ENCODE measurements at regions not wholly inside any gene's neighbourhood (a gene's known extent, or its start where the extent isn't known, plus 50 kb on each side); places are given as distances from the start of the nearest gene placed in this dataset.

DNA sequence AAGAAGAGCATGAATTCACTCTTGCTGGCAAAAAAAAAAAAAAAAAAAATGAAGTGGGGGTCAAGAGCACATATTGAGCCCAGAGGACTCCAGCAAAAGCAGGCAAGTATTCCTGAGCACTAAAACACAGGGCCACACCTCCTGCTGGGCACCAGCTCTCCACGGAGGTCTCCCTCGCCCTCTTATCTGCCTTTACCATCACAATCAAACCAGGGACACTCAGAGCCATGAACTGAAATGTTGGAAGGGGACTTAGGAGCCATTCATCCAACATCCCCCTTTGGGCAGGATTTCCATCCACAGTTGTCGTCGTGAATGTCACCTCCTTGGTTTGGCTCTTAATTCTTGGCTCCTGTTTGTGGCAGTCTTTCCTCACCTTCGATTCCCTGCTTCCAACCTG is 89.8 kb upstream of the GNAO1 start:
- no peaks in the 10 kb centered on the region for H3K79me2 ChIP-seq (ENCODE audit: insufficient read depth, low read length)
- no peaks in the 10 kb centered on the region for H3K36me3 ChIP-seq (ENCODE audit: insufficient read depth, low read length)
- no peak overlapping the region for H3K27ac ChIP-seq (ENCODE audit: low read depth, low read length)
- no peaks in the 10 kb centered on the region for H3K27me3 ChIP-seq (ENCODE audit: insufficient read depth, low read length)
- H3K4me2 ChIP-seq (ENCODE audit: insufficient read depth, low read length), result no peak overlapping the region
- DNase-seq (ENCODE audit: insufficient read length, low spot score, missing footprints), result no peak
- H3K4me3 ChIP-seq (ENCODE audit: insufficient read depth, low read length), result no peak overlapping the region
- H2AFZ ChIP-seq (ENCODE audit: low read length), result no peak overlapping the region
- no peaks in the 10 kb centered on the region for H4K20me1 ChIP-seq (ENCODE audit: insufficient read depth, low read length)
- H3K4me1 ChIP-seq (ENCODE audit: insufficient read depth, low read length), result no peaks in the 10 kb centered on the region
- TF ChIP-seq, protein P1, sequence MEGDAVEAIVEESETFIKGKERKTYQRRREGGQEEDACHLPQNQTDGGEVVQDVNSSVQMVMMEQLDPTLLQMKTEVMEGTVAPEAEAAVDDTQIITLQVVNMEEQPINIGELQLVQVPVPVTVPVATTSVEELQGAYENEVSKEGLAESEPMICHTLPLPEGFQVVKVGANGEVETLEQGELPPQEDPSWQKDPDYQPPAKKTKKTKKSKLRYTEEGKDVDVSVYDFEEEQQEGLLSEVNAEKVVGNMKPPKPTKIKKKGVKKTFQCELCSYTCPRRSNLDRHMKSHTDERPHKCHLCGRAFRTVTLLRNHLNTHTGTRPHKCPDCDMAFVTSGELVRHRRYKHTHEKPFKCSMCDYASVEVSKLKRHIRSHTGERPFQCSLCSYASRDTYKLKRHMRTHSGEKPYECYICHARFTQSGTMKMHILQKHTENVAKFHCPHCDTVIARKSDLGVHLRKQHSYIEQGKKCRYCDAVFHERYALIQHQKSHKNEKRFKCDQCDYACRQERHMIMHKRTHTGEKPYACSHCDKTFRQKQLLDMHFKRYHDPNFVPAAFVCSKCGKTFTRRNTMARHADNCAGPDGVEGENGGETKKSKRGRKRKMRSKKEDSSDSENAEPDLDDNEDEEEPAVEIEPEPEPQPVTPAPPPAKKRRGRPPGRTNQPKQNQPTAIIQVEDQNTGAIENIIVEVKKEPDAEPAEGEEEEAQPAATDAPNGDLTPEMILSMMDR (IDR thresholded peaks at IDR 0.05; ENCODE audit: extremely low read depth, low read depth, low read length), result no peak
- no peaks in the 10 kb centered on the region for H3K9me3 ChIP-seq (ENCODE audit: low read depth, low read length)

DNA sequence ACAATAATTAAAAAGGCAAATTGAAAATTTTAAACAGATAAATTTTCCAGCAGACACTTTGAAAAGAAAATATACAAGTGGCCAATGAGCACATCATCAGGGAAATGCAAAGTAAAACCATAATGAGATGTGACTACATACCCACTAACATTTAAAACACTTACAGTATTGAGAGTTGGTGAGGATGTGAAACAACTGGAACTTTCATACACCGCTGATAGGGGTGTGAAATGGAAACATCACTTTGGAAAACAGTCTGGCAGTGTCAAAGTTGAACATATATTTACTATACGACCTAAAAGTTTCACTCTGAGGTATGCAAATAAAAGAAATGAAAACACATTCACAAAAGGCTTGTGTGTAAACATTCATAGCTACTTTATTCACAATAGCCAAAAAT is 94.0 kb upstream of the GNAO1 start:
- Histone ChIP-seq H4K20me1 (ENCODE audit: insufficient read depth, low read length) (no peaks in the 10 kb centered on the region), H2AFZ (ENCODE audit: low read length) (no peak overlapping the region), H3K79me2 (ENCODE audit: insufficient read depth, low read length) (no peaks in the 10 kb centered on the region), H3K36me3 (ENCODE audit: insufficient read depth, low read length) (no peaks in the 10 kb centered on the region), H3K4me1 (ENCODE audit: insufficient read depth, low read length) (no peaks in the 10 kb centered on the region), H3K9me3 (ENCODE audit: low read depth, low read length) (no peaks in the 10 kb centered on the region), H3K27me3 (ENCODE audit: insufficient read depth, low read length) (no peaks in the 10 kb centered on the region), H3K4me2 (ENCODE audit: insufficient read depth, low read length) (no peak overlapping the region), H3K27ac (ENCODE audit: low read depth, low read length) (no peak overlapping the region), H3K4me3 (ENCODE audit: insufficient read depth, low read length) (no peak overlapping the region)
- DNase-seq (ENCODE audit: insufficient read length, low spot score, missing footprints), result no peak
- TF ChIP-seq, protein P1 (IDR thresholded peaks at IDR 0.05; ENCODE audit: extremely low read depth, low read depth, low read length), result no peak

DNA sequence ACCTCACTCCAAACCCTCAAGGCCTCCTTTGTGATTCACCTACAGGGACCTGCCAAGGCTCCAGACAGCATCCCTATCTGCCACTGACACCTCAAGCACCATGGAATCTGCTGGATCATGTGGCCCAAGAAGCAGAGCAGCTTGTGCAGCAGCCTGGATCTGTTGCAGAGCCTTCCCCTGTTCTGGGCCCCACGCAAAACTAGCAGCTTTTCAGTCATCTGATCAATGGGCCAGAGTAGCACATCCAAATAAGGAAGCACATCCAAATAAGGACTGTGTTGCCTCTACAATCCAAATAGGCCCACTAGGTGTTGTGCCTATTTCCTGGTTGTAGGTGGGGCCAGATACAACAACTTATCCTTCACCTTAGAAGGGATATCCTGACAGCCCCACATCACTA is 97.1 kb upstream of the GNAO1 start:
- H3K36me3 ChIP-seq (ENCODE audit: insufficient read depth, low read length), result no peaks in the 10 kb centered on the region
- no peak for DNase-seq (ENCODE audit: insufficient read length, low spot score, missing footprints)
- no peaks in the 10 kb centered on the region for H3K79me2 ChIP-seq (ENCODE audit: insufficient read depth, low read length)
- no peaks in the 10 kb centered on the region for H3K4me1 ChIP-seq (ENCODE audit: insufficient read depth, low read length)
- no peak overlapping the region for H3K4me3 ChIP-seq (ENCODE audit: insufficient read depth, low read length)
- H2AFZ ChIP-seq (ENCODE audit: low read length), result no peak overlapping the region
- no peak overlapping the region for H3K4me2 ChIP-seq (ENCODE audit: insufficient read depth, low read length)
- no peaks in the 10 kb centered on the region for H3K27me3 ChIP-seq (ENCODE audit: insufficient read depth, low read length)
- no peaks in the 10 kb centered on the region for H3K9me3 ChIP-seq (ENCODE audit: low read depth, low read length)
- no peak overlapping the region for H3K27ac ChIP-seq (ENCODE audit: low read depth, low read length)
- TF ChIP-seq, protein P1 (IDR thresholded peaks at IDR 0.05; ENCODE audit: extremely low read depth, low read depth, low read length), result no peak
- no peaks in the 10 kb centered on the region for H4K20me1 ChIP-seq (ENCODE audit: insufficient read depth, low read length)

DNA sequence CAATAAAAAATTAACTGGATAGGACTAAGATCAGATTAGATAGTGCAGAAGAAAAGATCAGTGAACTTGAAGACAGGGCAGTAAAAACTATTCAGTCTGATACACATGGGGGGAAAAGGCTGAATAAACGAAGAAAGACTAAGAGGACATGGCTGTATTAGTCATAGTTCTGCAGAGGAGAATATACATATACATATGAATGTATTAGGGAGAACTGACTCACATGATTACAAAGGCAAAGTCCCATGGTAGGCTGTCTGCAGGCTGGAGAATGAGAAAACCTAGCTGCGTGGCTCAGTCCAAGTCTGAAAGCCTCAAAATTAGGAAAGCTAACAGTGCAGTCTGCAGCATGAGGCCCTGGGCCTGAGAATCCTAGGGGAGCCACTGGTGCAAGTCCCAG is 98.2 kb upstream of the GNAO1 start:
- Histone ChIP-seq H3K4me2 (ENCODE audit: insufficient read depth, low read length) (no peak overlapping the region), H3K4me1 (ENCODE audit: insufficient read depth, low read length) (no peaks in the 10 kb centered on the region), H3K79me2 (ENCODE audit: insufficient read depth, low read length) (no peaks in the 10 kb centered on the region), H3K27me3 (ENCODE audit: insufficient read depth, low read length) (no peaks in the 10 kb centered on the region), H3K36me3 (ENCODE audit: insufficient read depth, low read length) (no peaks in the 10 kb centered on the region), H3K27ac (ENCODE audit: low read depth, low read length) (no peak overlapping the region), H4K20me1 (ENCODE audit: insufficient read depth, low read length) (no peaks in the 10 kb centered on the region), H3K4me3 (ENCODE audit: insufficient read depth, low read length) (no peak overlapping the region), H2AFZ (ENCODE audit: low read length) (no peak overlapping the region), H3K9me3 (ENCODE audit: low read depth, low read length) (no peaks in the 10 kb centered on the region)
- no peak for DNase-seq (ENCODE audit: insufficient read length, low spot score, missing footprints)
- TF ChIP-seq, protein P1 (IDR thresholded peaks at IDR 0.05; ENCODE audit: extremely low read depth, low read depth, low read length), result no peak

Data from osteoblast (primary cell).